ENCODE measurements at regions not wholly inside any gene's neighbourhood (a gene's known extent, or its start where the extent isn't known, plus 50 kb on each side); places are given as distances from the start of the nearest gene placed in this dataset.

GRCh38 chr18:73419531-73419930 is 551.7 kb upstream of the NETO1 start:
- no peak for DNase-seq (ENCODE audit: low spot score)
- no peak overlapping the region for H3K4me3 ChIP-seq (ENCODE audit: low read depth in 1 of 3, low read length in 3 of 3)
- no peak for TF ChIP-seq FOXA1 (IDR thresholded peaks at IDR 0.05)
- no peak for TF ChIP-seq TAF1 (conservative IDR thresholded peaks at IDR 0.05)
- TF ChIP-seq RXRA (IDR thresholded peaks at IDR 0.05), result no peak
- TF ChIP-seq SP1 (IDR thresholded peaks at IDR 0.05), result no peak
- no peak for TF ChIP-seq RAD21 (IDR thresholded peaks at IDR 0.05)
- TF ChIP-seq HNF4A (conservative IDR thresholded peaks at IDR 0.05), result no peak
- no peak for TF ChIP-seq NR2F2 (IDR thresholded peaks at IDR 0.05)
- no peak for TF ChIP-seq JUND (IDR thresholded peaks at IDR 0.05)
- TF ChIP-seq REST (IDR thresholded peaks at IDR 0.05), result no peak
- TF ChIP-seq ZBTB33 (IDR thresholded peaks at IDR 0.05), result no peak
- TF ChIP-seq FOXA2 (IDR thresholded peaks at IDR 0.05), result no peak
- TF ChIP-seq CTCF (IDR thresholded peaks at IDR 0.05; ENCODE audit: low read depth, low read length, missing input control), result no peak
- TF ChIP-seq ATF3 (IDR thresholded peaks at IDR 0.05), result no peak
- no peak for TF ChIP-seq GABPA (IDR thresholded peaks at IDR 0.05 in 1 of 2, conservative IDR thresholded peaks at IDR 0.05 in 1 of 2)
- TF ChIP-seq MAX (IDR thresholded peaks at IDR 0.05), result no peak
- no peak for TF ChIP-seq HNF4G (IDR thresholded peaks at IDR 0.05)
- no peak for TF ChIP-seq YY1 (IDR thresholded peaks at IDR 0.05)
- no peaks in the 10 kb centered on the region for H3K9me3 ChIP-seq (ENCODE audit: control insufficient read depth in 4 of 4, low read length in 3 of 4)
- H3K4me1 ChIP-seq (ENCODE audit: control insufficient read depth in 4 of 4, insufficient read depth in 4 of 4, low read length in 3 of 4), result no peaks in the 10 kb centered on the region
- no peak overlapping the region for H3K27ac ChIP-seq (ENCODE audit: low read depth in 1 of 2, low read length in 2 of 2)
- 80% methylated on average over 4 of the region's 4 CpGs for WGBS
- no peaks in the 10 kb centered on the region for H3K36me3 ChIP-seq (ENCODE audit: control insufficient read depth in 4 of 4, insufficient read depth in 3 of 4, low read depth in 1 of 4, low read length in 3 of 4)
- no peak overlapping the region for H3K9ac ChIP-seq (ENCODE audit: low read depth in 1 of 2, low read length in 2 of 2)
- H3K27me3 ChIP-seq (ENCODE audit: control insufficient read depth in 4 of 4, insufficient read depth in 4 of 4, low read length in 3 of 4), result no peaks in the 10 kb centered on the region

- TF ChIP-seq CTCF (IDR thresholded peaks at IDR 0.05; ENCODE audit: low read depth, low read length, missing input control), result no peak
- no peak for TF ChIP-seq GABPA (IDR thresholded peaks at IDR 0.05 in 1 of 2, conservative IDR thresholded peaks at IDR 0.05 in 1 of 2)
- TF ChIP-seq ZBTB33 (IDR thresholded peaks at IDR 0.05), result no peak
- no peak for TF ChIP-seq HNF4A (conservative IDR thresholded peaks at IDR 0.05)
- TF ChIP-seq YY1 (IDR thresholded peaks at IDR 0.05), result no peak
- no peak for TF ChIP-seq EGR1 (IDR thresholded peaks at IDR 0.05; ENCODE audit: low read depth in 2 of 2)
- no peak for TF ChIP-seq SP1 (IDR thresholded peaks at IDR 0.05)
- no peak for TF ChIP-seq NR2F2 (IDR thresholded peaks at IDR 0.05)
- TF ChIP-seq HNF4G (IDR thresholded peaks at IDR 0.05), result no peak
- whole genome bisulfite sequencing, result 67% methylated on average over 4 of the region's 4 CpGs
- H3K9me3 ChIP-seq (ENCODE audit: control insufficient read depth in 4 of 4, low read length in 3 of 4), result no peaks in the 10 kb centered on the region
These were observed 546.8 kb upstream of the NETO1 start for GRCh38 chr18:73414598-73414997.

More at GRCh38 chr18:73414598-73414997, 546.8 kb upstream of the NETO1 start:
- H3K4me1 ChIP-seq (ENCODE audit: control insufficient read depth in 4 of 4, insufficient read depth in 4 of 4, low read length in 3 of 4), result no peaks in the 10 kb centered on the region
- no peak overlapping the region for H3K4me3 ChIP-seq (ENCODE audit: low read depth in 1 of 3, low read length in 3 of 3)
- no peak for DNase-seq (ENCODE audit: low spot score)
- H3K27me3 ChIP-seq (ENCODE audit: control insufficient read depth in 4 of 4, insufficient read depth in 4 of 4, low read length in 3 of 4), result no peaks in the 10 kb centered on the region
- H3K27ac ChIP-seq (ENCODE audit: low read depth in 1 of 2, low read length in 2 of 2), result no peak overlapping the region
- no peak overlapping the region for H3K9ac ChIP-seq (ENCODE audit: low read depth in 1 of 2, low read length in 2 of 2)
- no peaks in the 10 kb centered on the region for H3K36me3 ChIP-seq (ENCODE audit: control insufficient read depth in 4 of 4, insufficient read depth in 3 of 4, low read depth in 1 of 4, low read length in 3 of 4)

Measured in liver (tissue), 8 donors.